Cardiac fibroblast (primary cell): ENCODE measurements at regions not wholly inside any gene's neighbourhood (a gene's known extent, or its start where the extent isn't known, plus 50 kb on each side); places are given as distances from the start of the nearest gene placed in this dataset.

Experiments
- DNase-seq, 2 donors: peaks; one replicate each; pipeline versions ENCODE4 v3.0.0 to v3.0.0-alpha.2; 2010; ENCODE audit warnings: low read depth in 2 of 2
- H3K4me3 ChIP-seq, 2 donors: replicated peaks in 1 of 2; 1 replicate in 1 of 2; 2 replicates in 1 of 2; pipeline ENCODE4 v1.5.1; 2011; ENCODE audit warnings: low read depth in 2 of 2, low read length in 2 of 2, mild to moderate bottlenecking in 2 of 2, moderate library complexity in 1 of 2
- TF ChIP-seq, protein P1 (sequence below): IDR thresholded peaks from one replicate; pipeline ENCODE4 v1.5.1; 2011; ENCODE audit warnings: low read depth, mild to moderate bottlenecking, low read length, inconsistent platforms

DNA sequence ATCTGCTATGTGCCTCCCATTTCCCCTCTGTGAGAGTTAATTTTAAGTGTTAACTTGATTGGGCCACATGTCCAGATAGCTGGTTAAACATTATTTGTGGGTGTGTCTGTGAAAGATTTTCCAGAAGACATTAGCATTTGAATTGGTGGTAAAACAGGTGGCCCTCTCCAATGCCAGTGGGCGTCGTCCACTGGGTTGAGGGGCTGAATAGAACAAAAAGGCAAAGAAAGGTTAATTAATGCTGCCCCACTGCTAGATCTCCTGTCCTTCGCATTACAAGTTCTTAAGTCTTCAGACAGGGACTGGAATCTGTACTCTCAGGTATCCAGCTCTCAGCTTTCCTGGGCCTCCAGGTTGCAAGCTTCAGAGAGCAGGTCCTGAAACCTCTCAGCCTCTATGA lies 1160.9 kb upstream of the LRRN3 start:
- TF ChIP-seq, protein P1, sequence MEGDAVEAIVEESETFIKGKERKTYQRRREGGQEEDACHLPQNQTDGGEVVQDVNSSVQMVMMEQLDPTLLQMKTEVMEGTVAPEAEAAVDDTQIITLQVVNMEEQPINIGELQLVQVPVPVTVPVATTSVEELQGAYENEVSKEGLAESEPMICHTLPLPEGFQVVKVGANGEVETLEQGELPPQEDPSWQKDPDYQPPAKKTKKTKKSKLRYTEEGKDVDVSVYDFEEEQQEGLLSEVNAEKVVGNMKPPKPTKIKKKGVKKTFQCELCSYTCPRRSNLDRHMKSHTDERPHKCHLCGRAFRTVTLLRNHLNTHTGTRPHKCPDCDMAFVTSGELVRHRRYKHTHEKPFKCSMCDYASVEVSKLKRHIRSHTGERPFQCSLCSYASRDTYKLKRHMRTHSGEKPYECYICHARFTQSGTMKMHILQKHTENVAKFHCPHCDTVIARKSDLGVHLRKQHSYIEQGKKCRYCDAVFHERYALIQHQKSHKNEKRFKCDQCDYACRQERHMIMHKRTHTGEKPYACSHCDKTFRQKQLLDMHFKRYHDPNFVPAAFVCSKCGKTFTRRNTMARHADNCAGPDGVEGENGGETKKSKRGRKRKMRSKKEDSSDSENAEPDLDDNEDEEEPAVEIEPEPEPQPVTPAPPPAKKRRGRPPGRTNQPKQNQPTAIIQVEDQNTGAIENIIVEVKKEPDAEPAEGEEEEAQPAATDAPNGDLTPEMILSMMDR: no peak
- H3K4me3 ChIP-seq: no peak overlapping the region
- no peak for DNase-seq

DNA sequence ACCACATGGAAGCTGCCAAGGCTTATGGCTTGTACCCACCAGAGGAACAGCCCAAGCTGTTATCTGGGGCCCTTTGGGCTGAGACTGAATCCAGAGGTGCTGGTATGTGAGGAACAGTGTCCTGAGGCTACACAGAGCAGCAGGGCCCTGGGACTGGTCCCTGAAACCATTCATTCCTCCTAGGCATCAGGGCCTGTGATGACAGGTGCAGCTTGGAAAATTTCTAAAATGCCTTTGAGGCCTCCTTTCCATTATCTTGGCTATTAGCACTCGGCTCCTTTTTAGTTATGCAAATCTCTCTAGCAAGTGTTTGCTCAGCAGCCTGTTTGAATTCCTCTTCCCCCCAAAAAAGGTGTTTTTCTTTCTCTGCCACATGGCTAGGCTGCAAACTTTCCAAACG lies 1151.7 kb upstream of the LRRN3 start:
- TF ChIP-seq, protein P1: no peak
- no peak overlapping the region for H3K4me3 ChIP-seq
- DNase-seq: no peak

DNA sequence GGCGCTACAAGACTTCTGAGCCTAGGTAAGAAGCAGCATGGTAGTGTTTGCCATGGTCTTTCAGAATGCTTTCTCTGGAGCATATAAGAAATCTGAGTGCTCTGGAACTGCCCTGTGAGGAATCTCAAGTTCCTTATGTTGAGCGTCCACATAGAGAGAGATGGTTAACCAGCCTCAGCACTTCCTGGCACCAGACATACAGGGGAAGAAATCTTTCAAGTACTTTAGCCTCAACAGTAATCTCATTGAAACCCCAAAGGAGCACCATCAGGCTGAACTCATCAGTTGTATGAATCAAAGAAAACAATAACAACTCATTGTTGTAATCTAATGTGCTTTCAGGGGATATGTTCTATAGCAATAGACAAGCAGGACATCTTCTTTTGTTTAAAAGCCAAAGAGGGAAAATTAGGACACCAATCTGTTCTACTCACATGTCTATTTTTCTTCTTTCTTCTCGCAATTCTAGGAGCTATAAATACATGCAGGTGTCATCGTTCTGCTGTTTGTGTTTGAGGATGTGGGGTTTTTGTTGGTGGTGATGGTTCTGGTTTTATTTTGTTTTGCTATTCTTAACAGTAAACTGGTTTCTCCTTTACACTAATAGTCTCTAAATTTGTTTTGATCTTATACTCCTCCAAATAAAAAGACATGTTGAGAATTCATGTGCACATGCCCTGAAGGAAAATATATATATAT lies 1145.0 kb upstream of the LRRN3 start:
- DNase-seq: no peak
- TF ChIP-seq, protein P1: no peak
- H3K4me3 ChIP-seq: no peak overlapping the region

DNA sequence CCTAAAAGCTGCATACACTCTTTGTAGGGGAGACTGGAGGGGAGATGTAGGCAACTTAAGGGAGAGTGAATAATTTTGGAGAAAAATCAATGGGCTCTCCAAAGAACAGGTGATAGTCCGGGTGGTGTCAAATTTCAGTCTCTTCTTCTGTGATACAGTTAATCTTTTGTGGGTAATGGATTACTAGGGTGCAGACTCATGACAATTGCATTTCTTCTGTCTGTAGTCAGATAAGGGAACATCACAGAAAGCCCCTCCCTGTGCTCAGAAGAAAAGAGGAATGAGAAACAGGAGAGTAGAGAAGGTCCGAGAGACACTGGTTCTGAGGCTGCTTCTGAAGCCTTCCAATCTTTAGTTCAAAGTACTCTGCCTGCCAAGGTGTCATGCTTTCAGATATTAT lies 1140.7 kb upstream of the LRRN3 start:
- DNase-seq: no peak
- no peak overlapping the region for H3K4me3 ChIP-seq
- TF ChIP-seq, protein P1: no peak

DNA sequence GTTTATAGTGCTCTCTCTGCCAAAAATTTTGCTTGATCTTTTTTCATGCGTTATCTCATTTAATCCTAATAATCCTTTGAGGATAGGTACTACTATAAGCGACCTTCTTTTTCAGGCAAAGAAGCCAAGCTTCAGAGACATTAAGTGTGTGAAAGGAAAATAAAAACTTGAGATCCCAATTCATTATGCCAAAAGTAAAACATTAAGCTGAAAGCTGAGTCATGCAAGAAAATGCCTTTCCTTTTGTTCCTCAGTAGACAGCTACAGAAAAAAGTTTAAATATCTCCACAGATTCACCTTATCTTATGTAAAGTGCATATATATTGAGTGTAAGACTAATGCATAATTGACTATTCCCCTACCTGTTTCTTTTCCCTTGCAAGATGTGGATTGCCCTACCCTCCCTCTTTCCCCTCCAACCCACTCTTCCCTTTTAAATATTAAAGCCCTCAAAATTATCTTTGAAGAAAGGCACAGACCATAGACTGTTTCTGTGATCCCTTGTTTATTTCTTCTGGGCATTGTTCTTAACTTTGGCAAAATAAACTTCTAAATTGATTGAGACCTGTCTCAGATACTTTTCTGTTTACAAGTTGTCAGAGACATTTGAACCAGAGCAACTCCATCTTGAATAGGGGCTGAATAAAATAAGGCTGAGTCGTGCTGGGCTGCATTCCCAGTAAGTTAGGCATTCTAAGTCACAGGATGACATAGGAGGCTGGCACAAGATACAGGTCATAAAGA lies 1139.9 kb upstream of the LRRN3 start:
- no peak overlapping the region for H3K4me3 ChIP-seq
- TF ChIP-seq, protein P1: no peak
- DNase-seq: no peak

DNA sequence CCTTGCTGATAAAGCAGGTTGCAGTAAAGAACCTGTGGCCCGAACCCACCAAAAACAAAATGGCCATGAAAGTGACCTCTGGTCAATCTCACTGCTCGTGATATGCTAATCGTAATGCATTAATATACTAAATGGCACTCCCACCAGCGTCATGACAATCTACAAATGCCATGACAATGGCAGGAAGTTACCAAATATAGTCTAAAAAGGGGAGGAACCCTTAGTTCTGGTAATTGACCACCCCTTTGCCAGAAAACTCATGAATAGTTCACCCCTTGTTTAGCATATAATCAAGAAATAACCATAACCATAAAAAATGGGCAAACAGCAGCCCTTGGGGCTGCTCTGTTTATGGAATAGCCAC lies 1139.4 kb upstream of the LRRN3 start:
- TF ChIP-seq, protein P1: no peak
- DNase-seq: no peak
- H3K4me3 ChIP-seq: no peak overlapping the region
